GM18507 (cell line): ENCODE measurements at regions not wholly inside any gene's neighbourhood (a gene's known extent, or its start where the extent isn't known, plus 50 kb on each side); places are given as distances from the start of the nearest gene placed in this dataset.

Source experiments
- DNase-seq: peaks from one replicate; pipeline ENCODE4 v3.0.0; 2011; ENCODE audit warnings: low read depth; ENCODE audit not compliant: insufficient read length; ENCODE audit errors: extremely low spot score
- FAIRE-seq: peaks from 2 replicates; lab custom pipeline; 2011; peaks lifted over from hg19 to GRCh38; lab: Jason Lieb, UNC

DNA sequence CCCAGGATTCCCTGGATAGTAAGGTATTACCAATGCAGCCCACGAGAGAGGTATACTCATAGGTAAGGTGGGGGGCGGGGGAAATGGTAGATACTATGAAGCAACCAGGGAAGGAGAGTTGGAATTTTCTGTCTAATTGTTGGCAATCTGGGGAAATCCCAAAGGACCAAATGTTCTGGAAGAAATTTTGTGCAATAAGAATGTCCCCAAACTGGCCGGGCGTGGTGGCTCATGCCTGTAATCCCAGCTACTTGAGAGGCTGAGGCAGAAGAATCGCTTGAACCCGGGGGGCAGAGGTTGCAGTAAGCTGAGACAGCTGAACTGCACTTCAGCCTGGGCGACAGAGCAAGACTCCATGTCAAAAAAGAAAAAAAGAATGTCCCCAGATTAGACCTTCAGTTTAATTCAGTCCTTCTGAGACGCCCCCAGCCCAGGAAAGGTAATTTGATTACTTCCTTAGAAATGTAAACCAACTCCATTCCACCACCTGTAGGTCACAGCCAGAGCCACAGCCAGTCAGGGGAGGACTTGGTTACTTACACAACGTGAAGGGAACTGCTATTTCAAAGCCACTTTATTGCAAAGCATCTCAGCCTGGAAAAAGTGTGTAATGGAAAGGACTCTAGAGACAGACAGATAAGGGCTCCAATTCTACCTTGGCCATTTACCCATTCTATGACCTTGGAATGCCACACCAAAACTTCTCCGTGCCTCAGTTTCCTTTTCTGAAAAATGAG, 50.0 kb upstream of the KLF4 start:
- DNase-seq (no peak), FAIRE-seq (no peak)
